OCI-LY7 (cell line): ENCODE measurements at regions not wholly inside any gene's neighbourhood (a gene's known extent, or its start where the extent isn't known, plus 50 kb on each side); places are given as distances from the start of the nearest gene placed in this dataset.

Source experiments
- BruUV-seq: library from RNA; stranded (reverse); fragments of 400-500 nt; replicated peaks from 2 replicates; lab custom pipeline; 2021; lab: Mats Ljungman, UMichigan
- CTCF ChIA-PET: fragments of 300-600 bp; sonication (Branson Sonifier 250); formaldehyde crosslinking; loops from one replicate; lab custom pipeline; 2022; ENCODE audit warnings: antibody characterized with exemption; ENCODE audit not compliant: unreplicated experiment; lab: Charles Lee
- POLR2A ChIA-PET: fragments of 300-600 bp; sonication (Branson Sonifier 250); formaldehyde crosslinking; loops from one replicate; lab custom pipeline; 2022; ENCODE audit warnings: antibody characterized with exemption; lab: Charles Lee
- DNase-seq: peaks from one replicate; pipeline ENCODE4 v3.0.0-alpha.2; 2015; ENCODE audit warnings: low spot score
- H2AFZ ChIP-seq: fragments of 200-600 bp; sonication (generic), shearing (Covaris generic); 2 replicates; pipeline ENCODE4 v1.6.1; 2014; ENCODE audit warnings: mild to moderate bottlenecking, antibody characterized with exemption, low read length, moderate library complexity
- H3K27ac ChIP-seq: fragments of 200-600 bp; sonication (generic); 2 replicates; pipeline ENCODE4 v1.5.1; 2014; ENCODE audit warnings: mixed run types, low read depth, mild to moderate bottlenecking, moderate library complexity, low read length, inconsistent platforms; ENCODE audit not compliant: poor library complexity, severe bottlenecking
- H3K36me3 ChIP-seq: fragments of 200-600 bp; sonication (generic); 2 replicates; pipeline ENCODE4 v1.6.1; 2014; ENCODE audit warnings: mild to moderate bottlenecking, antibody characterized with exemption, low read length, moderate library complexity, mixed read lengths; ENCODE audit not compliant: insufficient read depth
- H3K4me1 ChIP-seq: fragments of 200-600 bp; sonication (generic); 2 replicates; pipeline ENCODE4 v1.5.1; 2014; ENCODE audit warnings: mild to moderate bottlenecking, low read length; ENCODE audit not compliant: insufficient read depth, poor library complexity, severe bottlenecking
- H3K4me2 ChIP-seq: fragments of 200-600 bp; sonication (generic); 2 replicates; pipeline ENCODE4 v1.6.1; 2014; ENCODE audit warnings: mild to moderate bottlenecking, low read length
- H3K4me3 ChIP-seq: fragments of 200-600 bp; sonication (generic); 2 replicates; pipeline ENCODE4 v1.5.1; 2014; ENCODE audit warnings: mild to moderate bottlenecking, low read depth, low read length; ENCODE audit not compliant: poor library complexity, severe bottlenecking
- H3K79me2 ChIP-seq: fragments of 200-600 bp; sonication (generic); 2 replicates; pipeline ENCODE4 v1.6.1; 2016; ENCODE audit warnings: low read depth, mild to moderate bottlenecking, low read length, moderate library complexity, mixed read lengths; ENCODE audit not compliant: insufficient read depth
- H3K9me2 ChIP-seq: fragments of 200-600 bp; sonication (generic); 2 replicates; pipeline ENCODE4 v1.6.1; 2016; ENCODE audit warnings: mild to moderate bottlenecking, low read length, mixed read lengths; ENCODE audit not compliant: insufficient read depth
- H3K9me3 ChIP-seq: fragments of 200-600 bp; sonication (generic); 2 replicates; pipeline ENCODE4 v1.6.1; 2014; ENCODE audit warnings: mild to moderate bottlenecking, mixed run types, low read length, mixed read lengths
- H4K20me1 ChIP-seq: fragments of 200-600 bp; sonication (generic); 2 replicates; pipeline ENCODE4 v1.6.1; 2014; ENCODE audit warnings: mild to moderate bottlenecking, antibody characterized with exemption, low read length, moderate library complexity, mixed read lengths; ENCODE audit not compliant: insufficient read depth
- EZH2phosphoT487 ChIP-seq: fragments of 200-600 bp; sonication (generic); IDR thresholded peaks from 2 replicates; pipeline ENCODE4 v1.6.1; 2018; ENCODE audit warnings: low read depth, borderline replicate concordance, mild to moderate bottlenecking, mixed run types, antibody characterized with exemption, low read length, moderate library complexity, mixed read lengths
- intact Hi-C: fragments of 100-400 bp; cut with micrococcal nuclease; formaldehyde crosslinking; loops from one replicate; pipeline ENCODE4 v1.10.0; 2022; ENCODE audit not compliant: unreplicated experiment
- TF ChIP-seq, protein P1 (sequence below): fragments of 200-600 bp; sonication (generic); conservative IDR thresholded peaks from 2 replicates; pipeline ENCODE4 v1.5.1; 2014; ENCODE audit warnings: mild to moderate bottlenecking, antibody characterized with exemption, low read length, moderate library complexity, mixed read lengths

DNA sequence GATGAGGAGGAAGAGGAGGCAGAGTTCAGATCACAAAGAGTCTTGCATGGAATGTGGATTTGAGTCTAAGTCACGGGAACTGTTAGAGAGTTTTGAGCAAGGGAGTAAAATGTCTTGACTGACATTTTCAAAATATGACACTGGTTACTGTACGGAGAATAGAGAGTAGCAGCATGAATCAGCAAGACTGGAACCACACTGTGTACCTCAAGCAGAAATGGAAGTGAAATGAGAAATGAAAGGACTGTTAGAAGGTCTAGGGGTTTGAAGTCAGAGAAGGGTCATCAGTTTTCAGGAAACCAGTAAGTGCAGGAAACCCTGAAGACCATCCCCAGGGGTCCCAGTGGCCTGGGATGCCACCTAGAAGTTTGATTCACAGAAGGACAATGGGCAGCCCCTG, 236.3 kb downstream of the GALC start:
- Histone ChIP-seq H3K79me2 (no peaks in the 10 kb centered on the region), H3K27ac (no peak overlapping the region), H3K4me1 (no peaks in the 10 kb centered on the region), H3K36me3 (no peaks in the 10 kb centered on the region), H3K9me2 (no peaks in the 10 kb centered on the region), H2AFZ (no peak overlapping the region), H4K20me1 (no peaks in the 10 kb centered on the region), H3K9me3 (no peaks in the 10 kb centered on the region), H3K4me3 (no peak overlapping the region), H3K4me2 (no peak overlapping the region)
- POLR2A ChIA-PET = no interaction called here
- DNase-seq = no peak
- intact Hi-C loops = no loop called here
- TF ChIP-seq, protein P1, sequence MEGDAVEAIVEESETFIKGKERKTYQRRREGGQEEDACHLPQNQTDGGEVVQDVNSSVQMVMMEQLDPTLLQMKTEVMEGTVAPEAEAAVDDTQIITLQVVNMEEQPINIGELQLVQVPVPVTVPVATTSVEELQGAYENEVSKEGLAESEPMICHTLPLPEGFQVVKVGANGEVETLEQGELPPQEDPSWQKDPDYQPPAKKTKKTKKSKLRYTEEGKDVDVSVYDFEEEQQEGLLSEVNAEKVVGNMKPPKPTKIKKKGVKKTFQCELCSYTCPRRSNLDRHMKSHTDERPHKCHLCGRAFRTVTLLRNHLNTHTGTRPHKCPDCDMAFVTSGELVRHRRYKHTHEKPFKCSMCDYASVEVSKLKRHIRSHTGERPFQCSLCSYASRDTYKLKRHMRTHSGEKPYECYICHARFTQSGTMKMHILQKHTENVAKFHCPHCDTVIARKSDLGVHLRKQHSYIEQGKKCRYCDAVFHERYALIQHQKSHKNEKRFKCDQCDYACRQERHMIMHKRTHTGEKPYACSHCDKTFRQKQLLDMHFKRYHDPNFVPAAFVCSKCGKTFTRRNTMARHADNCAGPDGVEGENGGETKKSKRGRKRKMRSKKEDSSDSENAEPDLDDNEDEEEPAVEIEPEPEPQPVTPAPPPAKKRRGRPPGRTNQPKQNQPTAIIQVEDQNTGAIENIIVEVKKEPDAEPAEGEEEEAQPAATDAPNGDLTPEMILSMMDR = no peak
- TF ChIP-seq EZH2phosphoT487 = no peak
- CTCF ChIA-PET = no interaction called here
- BruUV-seq = no TSS peak

DNA sequence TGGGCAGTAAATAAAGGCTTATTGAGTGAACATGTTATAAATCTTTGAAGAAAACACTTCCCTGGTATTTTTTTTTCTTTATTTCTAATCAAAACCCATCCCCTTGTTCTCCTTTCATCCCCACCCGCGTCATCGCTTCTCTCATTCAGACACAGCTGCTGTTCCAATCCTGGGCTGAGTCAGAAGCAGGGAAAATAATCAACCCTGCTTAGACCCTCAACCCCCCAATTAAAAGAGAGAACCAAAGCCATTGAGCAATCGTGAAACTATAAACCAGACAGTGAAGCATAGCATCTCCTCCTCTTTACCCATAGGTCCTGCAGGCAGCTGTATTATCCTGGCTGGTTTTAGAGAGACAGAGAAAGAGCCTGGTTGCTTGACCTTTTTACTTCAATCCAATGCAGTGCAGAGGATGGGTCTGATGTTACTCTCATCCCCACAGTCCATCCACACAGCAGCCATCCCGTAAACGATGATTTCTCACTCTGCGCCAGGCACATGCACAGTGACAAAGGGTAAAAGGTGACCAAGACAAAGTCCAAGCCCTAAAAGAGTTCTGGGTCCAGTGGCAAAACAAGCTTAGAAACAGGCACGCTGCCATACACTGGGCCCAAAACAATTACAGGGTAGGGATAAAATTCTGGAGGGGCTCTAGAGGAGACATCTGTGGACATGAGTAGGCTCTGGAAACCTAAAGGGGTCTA, 238.3 kb downstream of the GALC start:
- ChIA-PET CTCF (no interaction called here), POLR2A (interaction anchor here (0.6 kb wide), 1 partner anchor 389 kb away, joined by 3 read pairs; no protein-coding TSS in a partner anchor)
- Histone ChIP-seq H3K4me1 (no peaks in the 10 kb centered on the region), H4K20me1 (no peaks in the 10 kb centered on the region), H2AFZ (no peak overlapping the region), H3K27ac (no peak overlapping the region), H3K9me2 (no peaks in the 10 kb centered on the region), H3K4me3 (no peak overlapping the region), H3K36me3 (no peaks in the 10 kb centered on the region), H3K79me2 (no peaks in the 10 kb centered on the region), H3K9me3 (no peaks in the 10 kb centered on the region), H3K4me2 (no peak overlapping the region)
- BruUV-seq = no TSS peak
- no peak for TF ChIP-seq EZH2phosphoT487
- TF ChIP-seq, protein P1 = no peak
- no peak for DNase-seq
- intact Hi-C loops = no loop called here

DNA sequence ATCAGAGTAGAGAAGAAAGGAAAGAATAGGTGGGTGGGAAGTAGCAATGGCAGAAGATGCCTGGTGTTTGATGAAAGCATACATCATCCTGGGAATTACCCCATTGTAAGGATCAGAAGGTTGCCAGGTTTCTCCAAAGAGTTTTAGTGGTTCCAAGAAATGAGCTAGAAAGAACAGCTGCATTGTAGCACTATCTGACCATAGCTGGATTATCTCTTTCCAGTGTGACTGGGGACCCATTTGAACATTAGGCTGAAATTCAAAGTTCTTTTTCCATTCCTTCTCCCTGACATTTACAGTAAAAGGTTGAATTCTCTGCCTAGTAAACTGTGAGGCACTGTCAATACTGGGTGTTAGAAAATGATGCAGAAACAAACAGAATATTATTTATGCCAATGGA, 244.4 kb downstream of the GALC start:
- CTCF ChIA-PET = no interaction called here
- intact Hi-C loops = no loop called here
- BruUV-seq = no TSS peak

More for the DNA sequence above, 244.4 kb downstream of the GALC start:
- Histone ChIP-seq H4K20me1 (no peaks in the 10 kb centered on the region), H3K36me3 (no peaks in the 10 kb centered on the region), H2AFZ (no peak overlapping the region), H3K4me1 (no peaks in the 10 kb centered on the region), H3K27ac (no peak overlapping the region), H3K79me2 (no peaks in the 10 kb centered on the region), H3K9me3 (no peaks in the 10 kb centered on the region), H3K4me2 (no peak overlapping the region), H3K9me2 (no peaks in the 10 kb centered on the region), H3K4me3 (no peak overlapping the region)
- no peak for DNase-seq
- TF ChIP-seq EZH2phosphoT487 = no peak
- TF ChIP-seq, protein P1 = no peak
- POLR2A ChIA-PET = no interaction called here
